H9 (cell line): ENCODE measurements at regions not wholly inside any gene's neighbourhood (a gene's known extent, or its start where the extent isn't known, plus 50 kb on each side); places are given as distances from the start of the nearest gene placed in this dataset.

Source experiments
- DNase-seq: peaks from one replicate; pipeline ENCODE4 v3.0.0-alpha.2; 2017
- H2AFZ ChIP-seq: one replicate; pipeline ENCODE4 v1.6.1; 2013; ENCODE audit warnings: mild to moderate bottlenecking, low read length, control low read depth, moderate library complexity
- H2AK5ac ChIP-seq: 2 replicates; pipeline ENCODE4 v1.6.1; 2013; ENCODE audit warnings: low read length, control low read depth, mixed read lengths; ENCODE audit not compliant: insufficient read length
- H2BK120ac ChIP-seq: one replicate; pipeline ENCODE4 v1.6.1; 2013; ENCODE audit warnings: low read depth, mild to moderate bottlenecking, low read length, control low read depth, inconsistent platforms; ENCODE audit not compliant: poor library complexity, severe bottlenecking
- H2BK12ac ChIP-seq: 2 replicates; pipeline ENCODE4 v1.6.1; 2013; ENCODE audit warnings: low read length, control low read depth, mixed read lengths, low read depth; ENCODE audit not compliant: insufficient read length
- H2BK15ac ChIP-seq: 2 replicates; pipeline ENCODE4 v1.6.1; 2013; ENCODE audit warnings: low read depth, low read length, control low read depth
- H2BK20ac ChIP-seq: one replicate; pipeline ENCODE4 v1.6.1; 2013; ENCODE audit warnings: low read depth, mild to moderate bottlenecking, low read length, control low read depth, inconsistent platforms; ENCODE audit not compliant: poor library complexity, severe bottlenecking
- H2BK5ac ChIP-seq: 2 replicates; pipeline ENCODE4 v1.6.1; 2013; ENCODE audit warnings: low read length, control low read depth, mixed read lengths; ENCODE audit not compliant: insufficient read length
- H3K14ac ChIP-seq: 2 replicates; pipeline ENCODE4 v1.6.1; 2013; ENCODE audit warnings: low read length, control low read depth; ENCODE audit not compliant: insufficient read depth
- H3K18ac ChIP-seq: 2 replicates; pipeline ENCODE4 v1.6.1; 2013; ENCODE audit warnings: low read depth, mild to moderate bottlenecking, mixed read lengths, low read length, control low read depth; ENCODE audit not compliant: insufficient read length
- H3K23ac ChIP-seq: 2 replicates; pipeline ENCODE4 v1.6.1; 2013; ENCODE audit warnings: low read length, control low read depth, mixed read lengths, low read depth; ENCODE audit not compliant: insufficient read length
- H3K23me2 ChIP-seq: 2 replicates; pipeline ENCODE4 v1.6.1; 2013; ENCODE audit warnings: low read depth, mild to moderate bottlenecking, mixed read lengths, low read length, control low read depth; ENCODE audit not compliant: insufficient read length, poor library complexity, severe bottlenecking
- H3K27ac ChIP-seq: 2 replicates; pipeline ENCODE4 v1.5.1; 2013; ENCODE audit warnings: low read length, control low read depth, mixed read lengths, low read depth; ENCODE audit not compliant: insufficient read length
- H3K27me3 ChIP-seq: 2 replicates; pipeline ENCODE4 v1.6.1; 2013; ENCODE audit warnings: low read length, control low read depth, inconsistent platforms; ENCODE audit not compliant: insufficient read depth
- H3K4ac ChIP-seq: 2 replicates; pipeline ENCODE4 v1.6.1; 2013; ENCODE audit warnings: low read depth, mild to moderate bottlenecking, control low read depth, inconsistent platforms, low read length, moderate library complexity
- H3K4me1 ChIP-seq: 2 replicates; pipeline ENCODE4 v1.6.1; 2013; ENCODE audit warnings: low read length, control low read depth, inconsistent platforms; ENCODE audit not compliant: insufficient read depth
- H3K4me2 ChIP-seq: 2 replicates; pipeline ENCODE4 v1.6.1; 2013; ENCODE audit warnings: low read length, control low read depth, mixed read lengths; ENCODE audit not compliant: insufficient read length, insufficient read depth
- H3K56ac ChIP-seq: 2 replicates; pipeline ENCODE4 v1.6.1; 2013; ENCODE audit warnings: low read depth, mild to moderate bottlenecking, mixed read lengths, low read length, control low read depth; ENCODE audit not compliant: insufficient read length
- H3K79me1 ChIP-seq: 2 replicates; pipeline ENCODE4 v1.6.1; 2013; ENCODE audit warnings: low read depth, mild to moderate bottlenecking, moderate library complexity, low read length, control low read depth, inconsistent platforms; ENCODE audit not compliant: insufficient read depth, poor library complexity, severe bottlenecking
- H3K79me2 ChIP-seq: 2 replicates; pipeline ENCODE4 v1.6.1; 2013; ENCODE audit warnings: low read length, control low read depth, inconsistent platforms; ENCODE audit not compliant: insufficient read depth
- H3K9ac ChIP-seq: 2 replicates; pipeline ENCODE4 v1.6.1; 2013; ENCODE audit warnings: low read length, control low read depth, mixed read lengths; ENCODE audit not compliant: insufficient read length; ENCODE audit errors: extremely low read depth
- H3K9me3 ChIP-seq: one replicate; pipeline ENCODE4 v1.6.1; 2013; ENCODE audit warnings: low read depth, low read length, inconsistent platforms; ENCODE audit not compliant: control insufficient read depth
- H3T11ph ChIP-seq: one replicate; pipeline ENCODE4 v1.6.1; 2013; ENCODE audit warnings: mild to moderate bottlenecking, low read length, control low read depth, inconsistent platforms
- H4K20me1 ChIP-seq: one replicate; pipeline ENCODE4 v1.6.1; 2013; ENCODE audit not compliant: control insufficient read depth, insufficient read length, insufficient read depth
- H4K5ac ChIP-seq: 2 replicates; pipeline ENCODE4 v1.6.1; 2013; ENCODE audit warnings: low read depth, mild to moderate bottlenecking, mixed read lengths, low read length, control low read depth; ENCODE audit not compliant: insufficient read length
- H4K8ac ChIP-seq: replicated peaks from 2 replicates; pipeline ENCODE4 v1.6.1; 2013; ENCODE audit warnings: low read length, control low read depth, mixed read lengths, low read depth; ENCODE audit not compliant: insufficient read length
- H4K91ac ChIP-seq: 2 replicates; pipeline ENCODE4 v1.6.1; 2013; ENCODE audit warnings: low read depth, mild to moderate bottlenecking, moderate library complexity, mixed read lengths, low read length, control low read depth; ENCODE audit not compliant: insufficient read length
- H3K27ac Mint-ChIP-seq, 3 experiments: 2 replicates in 2 of 3; 3 replicates in 1 of 3; pipeline ENCODE4 v1.8.0; 2020 to 2021; ENCODE audit warnings: mixed read lengths in 3 of 3, mild to moderate bottlenecking in 1 of 3, moderate library complexity in 1 of 3
- H3K27me3 Mint-ChIP-seq: 2 replicates; pipeline ENCODE4 v1.8.0; 2021; ENCODE audit warnings: low read depth, mild to moderate bottlenecking, moderate library complexity, mixed read lengths
- H3K36me3 Mint-ChIP-seq, 3 experiments: 2 replicates in 2 of 3; 3 replicates in 1 of 3; pipeline ENCODE4 v1.8.0; 2020 to 2021; ENCODE audit warnings: low read depth in 3 of 3, mixed read lengths in 3 of 3; ENCODE audit not compliant: insufficient read depth in 1 of 3
- H3K4me1 Mint-ChIP-seq, 2 experiments: 2 replicates each; pipeline ENCODE4 v1.8.0; 2020; ENCODE audit warnings: mixed read lengths in 2 of 2
- H3K4me3 Mint-ChIP-seq, 2 experiments: 2 replicates in 1 of 2; 3 replicates in 1 of 2; pipeline ENCODE4 v1.8.0; 2020 to 2021; ENCODE audit warnings: mild to moderate bottlenecking in 2 of 2, mixed read lengths in 2 of 2, moderate library complexity in 1 of 2
- H3K9me3 Mint-ChIP-seq, 2 experiments: 2 replicates in 1 of 2; 3 replicates in 1 of 2; pipeline ENCODE4 v1.8.0; 2020; ENCODE audit warnings: mild to moderate bottlenecking in 2 of 2, mixed read lengths in 2 of 2, moderate library complexity in 1 of 2
- WGBS: extraction: QIAGEN DNeasy Blood & Tissue Kit; methylation state at CpG from one replicate; pipeline ENCODE4 v1.1.7; 2013; ENCODE audit warnings: missing lambda C conversion rate, low lambda C conversion rate, mixed read lengths; ENCODE audit not compliant: insufficient read length; ENCODE audit errors: extremely low coverage; 5-methylcytosine and 5-hydroxymethylcytosine counted together
- TF ChIP-seq, protein P1 (sequence below): fragments of 200-600 bp; sonication (generic); conservative IDR thresholded peaks from 3 replicates; pipeline ENCODE4 v1.8.0; 2021; ENCODE audit warnings: antibody characterized with exemption, mild to moderate bottlenecking

DNA sequence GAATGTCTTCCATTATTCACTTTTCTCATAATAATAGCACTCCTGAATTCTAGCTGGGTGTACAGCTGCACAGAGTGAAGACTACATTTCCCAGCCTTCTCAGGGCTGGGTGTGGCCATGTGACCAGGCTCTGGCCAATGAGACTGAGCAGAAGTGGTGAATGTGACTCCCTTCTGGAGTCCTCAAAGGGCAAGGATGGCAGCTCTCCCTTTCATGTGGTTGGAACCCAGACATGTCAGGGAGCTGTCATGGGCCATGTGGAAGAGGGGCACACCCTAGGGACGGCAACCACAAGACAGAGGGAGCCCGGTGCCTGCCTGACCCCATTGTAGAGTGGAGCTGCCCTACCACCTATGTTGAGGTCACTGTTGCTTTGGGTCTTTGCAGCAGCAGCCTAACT, 312.8 kb upstream of the SULF2 start:
- H3K27me3 Mint-ChIP-seq, result no peaks in the 10 kb centered on the region; the same call in none of the 2 replicates
- Histone ChIP-seq H3K79me2 (no peaks in the 10 kb centered on the region), H3K79me1 (no peaks in the 10 kb centered on the region), H2BK5ac (no peak overlapping the region), H3K4ac (no peak overlapping the region), H3K9ac (no peak overlapping the region), H3K23ac (no peak overlapping the region), H3K18ac (no peak overlapping the region), H3K23me2 (no peaks in the 10 kb centered on the region), H2BK12ac (no peak overlapping the region), H4K20me1 (no peaks in the 10 kb centered on the region), H3T11ph (no peak overlapping the region), H3K27ac (no peak overlapping the region), H2BK20ac (no peak overlapping the region), H2AFZ (no peak overlapping the region), H3K4me1 (no peaks in the 10 kb centered on the region), H2AK5ac (no peak overlapping the region), H4K5ac (no peak overlapping the region), H4K91ac (no peak overlapping the region), H3K14ac (no peak overlapping the region), H2BK15ac (no peak overlapping the region), H3K4me2 (no peak overlapping the region), H3K56ac (no peak overlapping the region), H3K27me3 (no peaks in the 10 kb centered on the region), H4K8ac (no peak overlapping the region), H3K9me3 (no peaks in the 10 kb centered on the region), H2BK120ac (no peak overlapping the region)
- no CpG with 5 or more reads among the region's 2 CpGs for WGBS
- H3K36me3 Mint-ChIP-seq, result no peaks in the 10 kb centered on the region; a peak in 1 of 7 replicates
- H3K27ac Mint-ChIP-seq, result no peak overlapping the region
- no peaks in the 10 kb centered on the region for H3K9me3 Mint-ChIP-seq
- no peak overlapping the region for H3K4me3 Mint-ChIP-seq
- H3K4me1 Mint-ChIP-seq, result 0 out of 4 replicates have a peak, but pooled peaks cover 0 to 2% of the 10 kb centered on the region in 2 experiments
- no peak for DNase-seq
- TF ChIP-seq, protein P1, sequence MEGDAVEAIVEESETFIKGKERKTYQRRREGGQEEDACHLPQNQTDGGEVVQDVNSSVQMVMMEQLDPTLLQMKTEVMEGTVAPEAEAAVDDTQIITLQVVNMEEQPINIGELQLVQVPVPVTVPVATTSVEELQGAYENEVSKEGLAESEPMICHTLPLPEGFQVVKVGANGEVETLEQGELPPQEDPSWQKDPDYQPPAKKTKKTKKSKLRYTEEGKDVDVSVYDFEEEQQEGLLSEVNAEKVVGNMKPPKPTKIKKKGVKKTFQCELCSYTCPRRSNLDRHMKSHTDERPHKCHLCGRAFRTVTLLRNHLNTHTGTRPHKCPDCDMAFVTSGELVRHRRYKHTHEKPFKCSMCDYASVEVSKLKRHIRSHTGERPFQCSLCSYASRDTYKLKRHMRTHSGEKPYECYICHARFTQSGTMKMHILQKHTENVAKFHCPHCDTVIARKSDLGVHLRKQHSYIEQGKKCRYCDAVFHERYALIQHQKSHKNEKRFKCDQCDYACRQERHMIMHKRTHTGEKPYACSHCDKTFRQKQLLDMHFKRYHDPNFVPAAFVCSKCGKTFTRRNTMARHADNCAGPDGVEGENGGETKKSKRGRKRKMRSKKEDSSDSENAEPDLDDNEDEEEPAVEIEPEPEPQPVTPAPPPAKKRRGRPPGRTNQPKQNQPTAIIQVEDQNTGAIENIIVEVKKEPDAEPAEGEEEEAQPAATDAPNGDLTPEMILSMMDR, result no peak
